22Rv1 (cell line): ENCODE measurements at regions not wholly inside any gene's neighbourhood (a gene's known extent, or its start where the extent isn't known, plus 50 kb on each side); places are given as distances from the start of the nearest gene placed in this dataset.

Source experiments
- H3K27ac ChIP-seq: fragments of 450-650 bp; 2 replicates; pipeline ENCODE4 v1.5.1; 2017
- ZFX ChIP-seq: fragments of 450-650 bp; IDR thresholded peaks from 2 replicates; pipeline ENCODE4 v1.6.1; 2017; ENCODE audit warnings: antibody characterized with exemption, borderline replicate concordance
- TF ChIP-seq, protein P1 (sequence below): fragments of 450-650 bp; IDR thresholded peaks from 2 replicates; pipeline ENCODE4 v1.5.1; 2017; ENCODE audit warnings: mild to moderate bottlenecking

- H3K27ac ChIP-seq: no peak overlapping the region
- no peak for TF ChIP-seq ZFX
- TF ChIP-seq, protein P1, sequence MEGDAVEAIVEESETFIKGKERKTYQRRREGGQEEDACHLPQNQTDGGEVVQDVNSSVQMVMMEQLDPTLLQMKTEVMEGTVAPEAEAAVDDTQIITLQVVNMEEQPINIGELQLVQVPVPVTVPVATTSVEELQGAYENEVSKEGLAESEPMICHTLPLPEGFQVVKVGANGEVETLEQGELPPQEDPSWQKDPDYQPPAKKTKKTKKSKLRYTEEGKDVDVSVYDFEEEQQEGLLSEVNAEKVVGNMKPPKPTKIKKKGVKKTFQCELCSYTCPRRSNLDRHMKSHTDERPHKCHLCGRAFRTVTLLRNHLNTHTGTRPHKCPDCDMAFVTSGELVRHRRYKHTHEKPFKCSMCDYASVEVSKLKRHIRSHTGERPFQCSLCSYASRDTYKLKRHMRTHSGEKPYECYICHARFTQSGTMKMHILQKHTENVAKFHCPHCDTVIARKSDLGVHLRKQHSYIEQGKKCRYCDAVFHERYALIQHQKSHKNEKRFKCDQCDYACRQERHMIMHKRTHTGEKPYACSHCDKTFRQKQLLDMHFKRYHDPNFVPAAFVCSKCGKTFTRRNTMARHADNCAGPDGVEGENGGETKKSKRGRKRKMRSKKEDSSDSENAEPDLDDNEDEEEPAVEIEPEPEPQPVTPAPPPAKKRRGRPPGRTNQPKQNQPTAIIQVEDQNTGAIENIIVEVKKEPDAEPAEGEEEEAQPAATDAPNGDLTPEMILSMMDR: no peak
These were observed 195.4 kb downstream of the SPP2 start for GRCh38 chr2:234245945-234246344.

- TF ChIP-seq ZFX: no peak
- TF ChIP-seq, protein P1: no peak
- H3K27ac ChIP-seq: no peak overlapping the region
These were observed 193.5 kb downstream of the SPP2 start for GRCh38 chr2:234243871-234244565.

DNA sequence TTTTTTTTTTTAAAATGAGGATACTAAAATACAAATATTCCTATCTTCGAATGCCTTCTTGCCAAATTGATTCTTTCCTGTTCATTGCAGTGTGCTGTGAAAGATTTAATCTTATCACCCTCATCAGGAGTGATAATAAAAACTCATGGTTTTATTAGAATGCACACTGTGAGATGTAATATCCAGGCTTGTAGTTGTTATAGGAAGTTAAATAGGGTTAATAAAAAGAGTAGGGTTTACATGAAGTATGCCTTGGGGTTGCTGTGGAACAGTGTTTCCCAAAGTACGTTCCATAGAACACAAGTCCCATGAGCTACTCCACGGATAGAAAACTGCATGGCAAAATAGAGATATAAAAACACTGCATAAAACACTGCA, 191.9 kb downstream of the SPP2 start:
- TF ChIP-seq, protein P1: no peak
- TF ChIP-seq ZFX: no peak
- H3K27ac ChIP-seq: no peak overlapping the region

DNA sequence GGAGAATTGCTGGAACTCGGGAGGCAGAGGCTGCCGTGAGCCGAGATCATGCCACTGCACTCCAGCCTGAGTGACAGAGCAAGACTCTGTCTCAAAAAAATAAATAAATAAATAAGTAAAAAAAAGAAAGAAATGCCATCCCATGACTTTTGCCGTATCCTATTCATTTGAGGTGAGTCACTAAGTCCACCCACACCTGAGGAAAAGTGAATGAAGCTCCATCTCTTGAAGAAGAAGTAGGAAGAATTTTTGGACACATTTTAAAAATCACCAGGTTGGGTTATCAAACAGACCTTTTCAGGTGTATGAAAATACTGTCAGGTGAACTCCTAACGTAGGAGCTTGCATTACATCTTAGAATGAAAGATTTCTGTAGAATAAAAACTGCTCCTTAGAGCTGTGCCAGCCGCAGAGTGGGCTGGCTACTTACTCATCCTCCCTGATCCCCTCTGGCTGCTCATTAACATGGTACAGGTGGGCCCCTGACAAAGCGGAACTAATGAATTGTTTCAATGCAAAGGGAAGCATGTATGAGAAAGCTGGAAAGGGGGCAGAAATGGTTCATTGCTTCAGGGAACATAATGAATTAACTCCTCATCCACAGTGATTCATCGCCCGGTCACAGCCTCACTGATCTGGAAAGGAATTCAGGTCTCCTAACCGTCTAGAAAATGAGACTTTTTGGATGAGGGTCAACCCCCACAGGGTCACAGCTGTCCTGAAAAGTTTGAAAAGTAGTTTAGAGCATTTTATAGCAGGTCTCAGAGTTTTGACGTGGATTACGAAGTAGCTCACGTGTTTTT, 191.4 kb downstream of the SPP2 start:
- no peak for TF ChIP-seq ZFX
- TF ChIP-seq, protein P1: no peak

DNA sequence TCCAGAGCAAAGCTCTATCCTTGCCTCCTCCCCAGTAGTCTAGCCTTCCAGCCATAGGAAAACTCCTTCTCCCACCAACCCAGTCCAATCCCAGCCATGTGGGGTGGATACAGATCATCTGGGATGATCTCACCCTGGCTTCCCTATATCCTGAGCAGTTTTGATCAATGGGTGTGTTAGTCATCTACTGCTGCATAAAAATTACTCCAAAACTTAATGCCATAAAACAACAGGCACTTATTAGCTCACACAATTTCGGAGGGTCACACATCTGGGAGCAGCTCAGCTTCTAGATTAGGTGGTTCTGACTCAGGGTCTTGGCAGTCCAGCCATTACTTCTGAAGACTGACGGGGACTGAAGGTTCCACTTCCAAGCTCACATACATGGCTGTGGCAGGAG, 190.4 kb downstream of the SPP2 start:
- no peak overlapping the region for H3K27ac ChIP-seq
- TF ChIP-seq ZFX: no peak
- TF ChIP-seq, protein P1: no peak

More for the DNA sequence above, 191.4 kb downstream of the SPP2 start:
- no peak overlapping the region for H3K27ac ChIP-seq

GRCh38 chr2:234235191-234235590, 184.7 kb downstream of the SPP2 start:
- no peak overlapping the region for H3K27ac ChIP-seq
- TF ChIP-seq, protein P1: no peak
- no peak for TF ChIP-seq ZFX

DNA sequence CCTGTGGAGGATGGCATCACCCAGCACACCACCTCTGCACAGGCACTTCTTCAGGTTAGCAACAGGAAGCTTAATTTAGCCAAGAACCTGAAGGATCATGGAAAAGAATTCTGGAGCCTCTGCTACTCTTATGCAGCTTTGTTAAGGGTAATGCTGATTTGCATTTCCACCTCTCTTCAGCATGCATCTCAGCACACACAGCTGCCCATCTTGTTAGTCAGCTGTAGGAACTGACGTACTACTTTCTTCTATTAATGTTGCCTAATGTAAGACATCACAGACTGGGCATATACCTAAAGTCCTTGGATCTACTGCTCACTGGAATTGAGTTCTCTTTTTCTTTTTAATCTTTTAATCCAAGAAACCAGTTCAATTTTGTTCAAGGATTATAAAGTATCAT, 181.0 kb downstream of the SPP2 start:
- no peak overlapping the region for H3K27ac ChIP-seq
- TF ChIP-seq, protein P1: no peak
- no peak for TF ChIP-seq ZFX
